H1 (cell line): ENCODE measurements at regions not wholly inside any gene's neighbourhood (a gene's known extent, or its start where the extent isn't known, plus 50 kb on each side); places are given as distances from the start of the nearest gene placed in this dataset.

Experiments used
- ATF3 ChIP-seq: IDR thresholded peaks from 2 replicates; pipeline ENCODE4 v1.6.1; 2011; ENCODE audit warnings: low read depth, mild to moderate bottlenecking, low read length; ENCODE audit not compliant: insufficient read depth
- BCL11A ChIP-seq, 2 experiments: IDR thresholded peaks; one replicate each; pipeline ENCODE4 v1.6.1; 2011; ENCODE audit warnings: low read depth in 2 of 2, low read length in 2 of 2, mild to moderate bottlenecking in 2 of 2
- CREB1 ChIP-seq: IDR thresholded peaks from 2 replicates; pipeline ENCODE4 v1.6.1; 2012; ENCODE audit warnings: inconsistent platforms
- EGR1 ChIP-seq: IDR thresholded peaks from 2 replicates; pipeline ENCODE4 v1.6.1; 2011; ENCODE audit warnings: low read depth, low read length, borderline replicate concordance
- FOSL1 ChIP-seq: IDR thresholded peaks from 2 replicates; pipeline ENCODE4 v1.6.1; 2011; ENCODE audit warnings: mild to moderate bottlenecking, low read depth, low read length, moderate library complexity; ENCODE audit not compliant: insufficient read depth
- JUN ChIP-seq: IDR thresholded peaks from 2 replicates; pipeline ENCODE4 v1.6.1; 2011; ENCODE audit warnings: low read depth, mild to moderate bottlenecking, improper control_type of control experiment, low read length
- POLR2A ChIP-seq, 2 experiments: IDR thresholded peaks; 1 replicate in 1 of 2; 2 replicates in 1 of 2; pipeline ENCODE4 v1.6.1; 2011; ENCODE audit warnings: low read depth in 2 of 2, low read length in 2 of 2, mild to moderate bottlenecking in 2 of 2; ENCODE audit errors: control extremely low read depth in 1 of 2
- RAD21 ChIP-seq, 2 experiments: IDR thresholded peaks in 1 of 2; conservative IDR thresholded peaks in 1 of 2; 2 replicates each; pipeline ENCODE4 v1.6.1; 2011; ENCODE audit warnings: low read depth in 2 of 2, low read length in 2 of 2, improper control_type of control experiment in 1 of 2, inconsistent platforms in 1 of 2, mild to moderate bottlenecking in 1 of 2, moderate library complexity in 1 of 2
- RXRA ChIP-seq: IDR thresholded peaks from 2 replicates; pipeline ENCODE4 v1.6.1; 2011; ENCODE audit warnings: low read depth, mild to moderate bottlenecking, low read length, moderate library complexity; ENCODE audit not compliant: insufficient read depth
- SIN3A ChIP-seq, 2 experiments: IDR thresholded peaks in 1 of 2; conservative IDR thresholded peaks in 1 of 2; 2 replicates each; pipeline ENCODE4 v1.6.1; 2011 to 2012; ENCODE audit warnings: low read length in 2 of 2, improper control_type of control experiment in 1 of 2, low read depth in 1 of 2, mild to moderate bottlenecking in 1 of 2
- TAF1 ChIP-seq: IDR thresholded peaks from 2 replicates; pipeline ENCODE4 v1.6.1; 2011; ENCODE audit warnings: mild to moderate bottlenecking, low read depth, low read length
- TF ChIP-seq, protein P1 (sequence below), 3 experiments: IDR thresholded peaks; 1 replicate in 2 of 3; 2 replicates in 1 of 3; pipeline versions ENCODE4 v1.5.1 to v1.6.1; 2011; ENCODE audit warnings: low read length in 3 of 3, mild to moderate bottlenecking in 3 of 3, inconsistent platforms in 2 of 3, low read depth in 1 of 3, moderate library complexity in 1 of 3; ENCODE audit not compliant: insufficient read depth in 1 of 3; ENCODE audit errors: control extremely low read depth in 1 of 3
- TF ChIP-seq, protein P2 (sequence below): IDR thresholded peaks from 2 replicates; pipeline ENCODE4 v1.6.1; 2012; ENCODE audit warnings: inconsistent platforms

DNA sequence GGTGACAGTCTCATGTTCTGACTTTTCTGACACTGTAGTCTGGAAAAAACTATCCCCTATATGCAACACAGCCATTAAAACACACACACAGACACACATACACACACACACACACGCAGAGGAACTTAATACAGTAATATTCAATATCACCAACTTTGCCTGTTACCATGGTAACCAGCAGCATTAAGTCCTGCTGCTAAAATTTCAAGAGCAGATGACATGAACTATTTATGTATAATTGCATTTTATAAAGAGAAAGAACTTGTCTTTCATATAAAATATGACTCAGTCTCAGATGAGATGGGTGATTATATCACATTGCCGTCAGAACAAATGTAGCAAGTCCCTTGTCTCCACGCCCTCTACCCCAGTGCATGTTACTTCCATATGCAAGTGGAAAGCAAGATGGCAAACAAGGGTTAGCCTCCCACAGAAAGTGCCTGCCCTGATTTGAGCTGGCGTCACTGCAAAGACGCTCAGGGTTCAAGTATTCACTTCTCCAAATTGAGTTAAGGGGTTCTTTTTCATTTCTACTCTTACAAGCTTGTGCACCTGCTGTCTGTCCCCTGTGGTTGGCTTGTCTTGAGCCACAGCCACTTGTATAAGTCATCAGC is 576.8 kb downstream of the UQCRFS1 start:
- TF ChIP-seq, protein P1, sequence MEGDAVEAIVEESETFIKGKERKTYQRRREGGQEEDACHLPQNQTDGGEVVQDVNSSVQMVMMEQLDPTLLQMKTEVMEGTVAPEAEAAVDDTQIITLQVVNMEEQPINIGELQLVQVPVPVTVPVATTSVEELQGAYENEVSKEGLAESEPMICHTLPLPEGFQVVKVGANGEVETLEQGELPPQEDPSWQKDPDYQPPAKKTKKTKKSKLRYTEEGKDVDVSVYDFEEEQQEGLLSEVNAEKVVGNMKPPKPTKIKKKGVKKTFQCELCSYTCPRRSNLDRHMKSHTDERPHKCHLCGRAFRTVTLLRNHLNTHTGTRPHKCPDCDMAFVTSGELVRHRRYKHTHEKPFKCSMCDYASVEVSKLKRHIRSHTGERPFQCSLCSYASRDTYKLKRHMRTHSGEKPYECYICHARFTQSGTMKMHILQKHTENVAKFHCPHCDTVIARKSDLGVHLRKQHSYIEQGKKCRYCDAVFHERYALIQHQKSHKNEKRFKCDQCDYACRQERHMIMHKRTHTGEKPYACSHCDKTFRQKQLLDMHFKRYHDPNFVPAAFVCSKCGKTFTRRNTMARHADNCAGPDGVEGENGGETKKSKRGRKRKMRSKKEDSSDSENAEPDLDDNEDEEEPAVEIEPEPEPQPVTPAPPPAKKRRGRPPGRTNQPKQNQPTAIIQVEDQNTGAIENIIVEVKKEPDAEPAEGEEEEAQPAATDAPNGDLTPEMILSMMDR (IDR thresholded peaks at IDR 0.05; ENCODE audit: control extremely low read depth in 1 of 3, insufficient read depth in 1 of 3, low read depth in 1 of 3, low read length in 3 of 3) = no peak
- TF ChIP-seq CREB1 (no peak), RXRA (no peak), TAF1 (no peak), BCL11A (IDR thresholded peaks at IDR 0.05; ENCODE audit: low read depth in 2 of 2, low read length in 2 of 2) (no peak), ATF3 (no peak), SIN3A (conservative IDR thresholded peaks at IDR 0.05 in 1 of 2, IDR thresholded peaks at IDR 0.05 in 1 of 2; ENCODE audit: low read depth in 1 of 2, low read length in 2 of 2) (no peak), RAD21 (IDR thresholded peaks at IDR 0.05 in 1 of 2, conservative IDR thresholded peaks at IDR 0.05 in 1 of 2; ENCODE audit: low read depth in 2 of 2, low read length in 2 of 2) (no peak), POLR2A (IDR thresholded peaks at IDR 0.05; ENCODE audit: control extremely low read depth in 1 of 2, low read depth in 2 of 2, low read length in 2 of 2) (no peak), FOSL1 (no peak), EGR1 (no peak), JUN (no peak)
- TF ChIP-seq, protein P2, sequence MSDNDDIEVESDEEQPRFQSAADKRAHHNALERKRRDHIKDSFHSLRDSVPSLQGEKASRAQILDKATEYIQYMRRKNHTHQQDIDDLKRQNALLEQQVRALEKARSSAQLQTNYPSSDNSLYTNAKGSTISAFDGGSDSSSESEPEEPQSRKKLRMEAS = no peak
